ENCODE measurements at regions not wholly inside any gene's neighbourhood (a gene's known extent, or its start where the extent isn't known, plus 50 kb on each side); places are given as distances from the start of the nearest gene placed in this dataset.

- TF ChIP-seq EP300 (IDR thresholded peaks at IDR 0.05) (no peak), POLR2A (IDR thresholded peaks at IDR 0.05) (no peak), CTCF (IDR thresholded peaks at IDR 0.05) (peak in 4 of 6 experiments; percentile 13 to 49 (median 45)), POLR2AphosphoS5 (IDR thresholded peaks at IDR 0.05) (no peak)
These were observed 176.7 kb upstream of the SEL1L start for GRCh38 chr14:81710232-81710845.

Data from upper lobe of left lung (tissue), 4 donors.